Psoas muscle (tissue), 7 donors: ENCODE measurements at regions not wholly inside any gene's neighbourhood (a gene's known extent, or its start where the extent isn't known, plus 50 kb on each side); places are given as distances from the start of the nearest gene placed in this dataset.
A peak's percentile ranks its signal among the peaks of the same experiment; 100 is the strongest.

Source experiments
- ATAC-seq, 4 donors: fragments of 200-7000 bp; cut with Tn5 transposase; one replicate each; pipeline ENCODE4 v1.9.1; 2020; ENCODE audit warnings: moderate library complexity in 3 of 4, mild to moderate bottlenecking in 2 of 4
- DNase-seq, 2 donors: peaks; one replicate each; pipeline ENCODE4 v3.0.0-alpha.2; 2020
- H3K27ac ChIP-seq: fragments of 200-600 bp; one replicate; pipeline ENCODE4 v1.8.0; 2022
- H3K27me3 ChIP-seq, 3 donors: fragments of 200-600 bp in 1 of 3; one replicate each; pipeline versions ENCODE4 v1.6.1 to v1.8.0; 2013 to 2022; ENCODE audit warnings: low read length in 2 of 3, mild to moderate bottlenecking in 2 of 3, moderate library complexity in 1 of 3; ENCODE audit not compliant: insufficient read depth in 3 of 3
- H3K36me3 ChIP-seq, 2 donors: fragments of 200-600 bp in 1 of 2; one replicate each; pipeline versions ENCODE4 v1.6.1 to v1.8.0; 2013 to 2022; ENCODE audit warnings: low read depth in 1 of 2, mild to moderate bottlenecking in 1 of 2, moderate library complexity in 1 of 2; ENCODE audit not compliant: insufficient read depth in 1 of 2
- H3K4me1 ChIP-seq: fragments of 200-600 bp; one replicate; pipeline ENCODE4 v1.8.0; 2022
- H3K4me3 ChIP-seq: fragments of 200-600 bp; one replicate; pipeline ENCODE4 v1.8.0; 2022; ENCODE audit warnings: mild to moderate bottlenecking
- H3K9me3 ChIP-seq: fragments of 200-600 bp; one replicate; pipeline ENCODE4 v1.8.0; 2022
- WGBS, 3 donors: extraction: QIAGEN DNeasy Blood & Tissue Kit; methylation state at CpG; one replicate each; pipeline versions ENCODE4 v1.1.6 to v1.1.7; 2013; 5-methylcytosine and 5-hydroxymethylcytosine counted together
- intact Hi-C, 2 donors: fragments of 100-400 bp; cut with DNase I; formaldehyde crosslinking; loops; one replicate each; pipeline versions ENCODE4 v1.11.0 to v1.14.2; 2022
- TF ChIP-seq, protein P1 (sequence below): fragments of 200-600 bp; IDR thresholded peaks from one replicate; pipeline ENCODE4 v1.8.0; 2022; ENCODE audit warnings: antibody characterized with exemption
- donor health status: healthy with polysubstance abuse.
- donor health status: DM: no; HTN: no; CAD: no; lungs with moderate emphysema.
- donor health status: Bipolar disorder and iron deficiency.
- donor health status: healthy.
- donor health status: DM: yes; HTN: yes; CAD: no.
- donor health status: DM: no; HTN: no; CAD: no.
- donor health status: DM: yes; HTN: yes; CAD: no.

DNA sequence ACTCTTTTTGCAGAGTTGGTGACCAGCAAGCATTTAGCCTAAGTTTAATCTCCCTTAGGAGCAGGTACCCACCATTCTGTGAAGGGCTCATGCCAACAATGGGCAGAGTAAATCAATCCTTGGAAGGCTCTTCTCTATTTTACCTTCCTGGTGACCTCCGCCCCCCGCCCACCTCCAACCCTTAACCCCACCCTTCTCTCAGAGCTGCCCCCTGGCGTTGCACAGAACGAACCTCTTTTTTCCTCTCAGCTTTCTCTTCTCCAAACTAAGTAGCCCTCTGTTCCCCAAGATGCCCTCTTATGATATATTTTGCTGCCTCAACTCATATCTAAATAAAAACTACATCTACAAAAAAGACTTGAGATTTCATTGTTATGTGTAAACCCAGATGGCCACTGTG is 186.8 kb downstream of the SEC16B start:
- no peak overlapping the region for H3K4me3 ChIP-seq
- H3K9me3 ChIP-seq: no peaks in the 10 kb centered on the region
- no peaks in the 10 kb centered on the region for H3K4me1 ChIP-seq
- intact Hi-C loops: loop anchor here (5.0 to 10.0 kb wide), 6 partner anchors 162 to 888 kb away; no protein-coding TSS in a partner anchor
- DNase-seq: no peak
- no peaks in the 10 kb centered on the region for H3K27me3 ChIP-seq
- 64 to 71% (median 66%) methylated on average over 4 of the region's 4 CpGs for WGBS, 3 donors
- H3K27ac ChIP-seq: no peak overlapping the region
- TF ChIP-seq, protein P1, sequence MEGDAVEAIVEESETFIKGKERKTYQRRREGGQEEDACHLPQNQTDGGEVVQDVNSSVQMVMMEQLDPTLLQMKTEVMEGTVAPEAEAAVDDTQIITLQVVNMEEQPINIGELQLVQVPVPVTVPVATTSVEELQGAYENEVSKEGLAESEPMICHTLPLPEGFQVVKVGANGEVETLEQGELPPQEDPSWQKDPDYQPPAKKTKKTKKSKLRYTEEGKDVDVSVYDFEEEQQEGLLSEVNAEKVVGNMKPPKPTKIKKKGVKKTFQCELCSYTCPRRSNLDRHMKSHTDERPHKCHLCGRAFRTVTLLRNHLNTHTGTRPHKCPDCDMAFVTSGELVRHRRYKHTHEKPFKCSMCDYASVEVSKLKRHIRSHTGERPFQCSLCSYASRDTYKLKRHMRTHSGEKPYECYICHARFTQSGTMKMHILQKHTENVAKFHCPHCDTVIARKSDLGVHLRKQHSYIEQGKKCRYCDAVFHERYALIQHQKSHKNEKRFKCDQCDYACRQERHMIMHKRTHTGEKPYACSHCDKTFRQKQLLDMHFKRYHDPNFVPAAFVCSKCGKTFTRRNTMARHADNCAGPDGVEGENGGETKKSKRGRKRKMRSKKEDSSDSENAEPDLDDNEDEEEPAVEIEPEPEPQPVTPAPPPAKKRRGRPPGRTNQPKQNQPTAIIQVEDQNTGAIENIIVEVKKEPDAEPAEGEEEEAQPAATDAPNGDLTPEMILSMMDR: no peak
- ATAC-seq: no peak
- no peaks in the 10 kb centered on the region for H3K36me3 ChIP-seq

DNA sequence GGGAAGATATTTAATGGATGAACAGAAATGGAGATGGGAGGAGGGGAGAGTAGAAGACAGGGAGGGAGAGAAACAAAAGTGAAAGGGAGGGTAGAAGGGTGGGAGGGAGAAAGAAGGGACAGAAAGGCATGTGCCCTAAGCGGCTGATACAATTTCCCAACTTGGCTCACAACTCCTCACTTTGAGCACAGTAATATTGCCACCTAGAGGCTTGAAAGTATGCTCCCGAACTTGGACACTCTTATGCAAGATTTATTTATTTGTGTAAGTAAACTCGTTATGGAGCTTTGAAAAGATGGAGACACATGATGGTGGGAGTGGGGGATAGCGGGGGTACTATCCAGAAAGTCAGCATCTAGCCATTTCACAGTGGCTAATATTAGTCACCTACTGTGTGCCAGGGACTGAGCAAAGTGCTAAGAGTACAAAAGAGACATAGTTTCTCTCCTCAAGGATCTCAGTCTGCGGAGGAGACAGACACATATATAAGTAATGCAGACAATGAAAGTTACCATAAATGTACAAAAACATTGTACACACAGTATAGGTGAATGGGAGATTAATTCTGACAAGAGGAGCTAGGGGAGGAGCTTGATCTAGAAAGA is 189.7 kb downstream of the SEC16B start:
- Histone ChIP-seq H3K27ac (no peak overlapping the region), H3K9me3 (no peaks in the 10 kb centered on the region), H3K36me3 (no peaks in the 10 kb centered on the region), H3K4me1 (no peaks in the 10 kb centered on the region), H3K4me3 (no peak overlapping the region), H3K27me3 (no peaks in the 10 kb centered on the region)
- intact Hi-C loops: loop anchor here (5.0 to 10.0 kb wide), 6 partner anchors 165 to 885 kb away; no protein-coding TSS in a partner anchor
- 23 to 28% (median 23%) methylated on average over 5 of the region's 5 CpGs for WGBS, 3 donors
- peak; percentile 84 to 98 (median 88) for ATAC-seq
- TF ChIP-seq, protein P1: peak; percentile 60
- no peak for DNase-seq

DNA sequence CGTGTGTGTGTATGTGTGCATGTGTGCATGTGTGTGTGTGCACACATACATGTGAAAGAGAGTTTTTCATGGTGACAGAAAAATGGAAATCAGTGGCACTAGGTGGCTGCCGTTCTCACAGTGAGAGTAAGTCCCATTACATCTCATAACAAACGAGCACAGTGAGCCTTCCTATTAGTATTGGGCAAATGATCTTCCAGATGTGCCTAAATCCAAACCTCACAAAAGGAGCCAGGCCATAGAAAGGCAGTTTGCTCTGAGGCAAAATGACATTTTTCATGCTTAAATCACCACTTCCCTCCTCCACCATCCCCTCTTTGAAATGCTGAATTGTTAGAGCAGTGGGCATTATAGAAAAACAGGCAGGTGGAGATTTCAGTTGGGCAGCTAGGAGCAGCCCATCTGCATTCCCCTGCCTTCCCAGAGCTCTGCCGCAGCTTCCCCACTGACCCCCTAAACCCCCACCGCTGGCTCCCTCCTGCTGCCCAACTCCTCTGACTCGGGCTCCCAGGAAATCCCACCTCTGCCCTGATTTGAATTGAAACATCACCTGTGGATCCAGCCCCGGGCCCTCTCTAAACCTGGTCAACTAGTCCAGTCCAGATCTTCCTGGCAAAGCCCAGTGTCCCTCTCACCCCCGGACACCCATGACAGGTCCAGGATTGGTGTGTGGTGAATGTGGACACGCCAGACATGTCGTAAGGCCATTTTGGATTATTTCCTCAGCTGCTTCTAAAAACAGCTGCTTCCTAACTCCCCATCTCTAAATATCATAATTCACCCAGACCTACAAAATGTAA is 190.5 kb downstream of the SEC16B start:
- WGBS, 3 donors: 34 to 36% (median 35%) methylated on average over 10 of the region's 10 CpGs
- Histone ChIP-seq H3K4me1 (no peaks in the 10 kb centered on the region), H3K36me3 (no peaks in the 10 kb centered on the region), H3K27me3 (no peaks in the 10 kb centered on the region), H3K9me3 (no peaks in the 10 kb centered on the region), H3K4me3 (no peak overlapping the region), H3K27ac (no peak overlapping the region)
- intact Hi-C loops: no loop called here
- ATAC-seq (peak; percentile 51 to 80 (median 66)), DNase-seq (no peak)
- TF ChIP-seq, protein P1: no peak

DNA sequence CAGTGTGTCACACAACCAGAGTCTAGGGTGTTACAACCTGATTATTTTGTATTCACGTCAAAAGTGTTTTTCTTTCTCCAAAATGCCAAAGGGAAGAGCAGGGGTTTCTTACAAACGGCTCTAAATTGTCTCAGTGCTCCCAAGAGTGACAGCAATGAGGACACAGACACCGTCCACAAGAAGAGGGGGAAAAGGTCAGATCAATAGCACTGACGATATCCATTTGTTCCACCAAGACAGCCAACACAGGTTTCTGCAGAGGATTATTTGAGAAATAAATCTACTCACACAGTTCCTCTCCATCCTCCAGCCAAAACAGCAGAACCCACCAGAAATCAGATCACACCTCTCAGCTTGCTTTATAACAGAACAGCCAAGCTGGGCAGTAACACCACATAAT is 193.9 kb downstream of the SEC16B start:
- DNase-seq (no peak), ATAC-seq (no peak)
- H3K4me3 ChIP-seq: no peak overlapping the region
- intact Hi-C loops: no loop called here
- no peaks in the 10 kb centered on the region for H3K27me3 ChIP-seq
- H3K27ac ChIP-seq: no peak overlapping the region
- TF ChIP-seq, protein P1: no peak
- 47 to 55% (median 49%) methylated on average over 4 of the region's 4 CpGs for WGBS, 3 donors
- H3K36me3 ChIP-seq: no peaks in the 10 kb centered on the region
- H3K9me3 ChIP-seq: peaks cover 12% of the 10 kb centered on the region
- H3K4me1 ChIP-seq: no peaks in the 10 kb centered on the region
